ENCODE measurements at regions not wholly inside any gene's neighbourhood (a gene's known extent, or its start where the extent isn't known, plus 50 kb on each side); places are given as distances from the start of the nearest gene placed in this dataset.
"Not testable (repeated sequence)": the region's sequence is repeated elsewhere in the genome, so short reads cannot be mapped to it uniquely, and the experiment has no call there.

DNA sequence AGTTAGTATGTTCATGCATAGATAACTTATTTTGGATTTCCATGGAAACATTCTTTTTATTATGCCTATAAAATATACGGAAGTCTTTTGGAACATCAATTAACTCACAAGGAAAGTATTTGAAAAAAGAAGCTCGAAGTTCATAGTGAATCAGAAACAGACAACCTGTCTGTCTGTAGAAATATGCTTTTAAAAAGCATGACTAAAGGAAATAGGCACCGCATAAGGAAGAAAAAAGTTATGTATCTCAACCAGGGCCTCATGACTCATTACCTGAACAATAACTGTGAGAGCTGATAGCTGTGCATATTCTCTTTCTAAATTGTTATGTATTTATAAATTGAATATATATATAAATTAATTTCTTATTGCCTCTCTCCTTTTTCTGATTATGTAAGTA, 324.1 kb downstream of the TLL1 start:
- Histone ChIP-seq H3K4me1 (ENCODE audit: insufficient read depth) (no peaks in the 10 kb centered on the region), H3K9me3 (ENCODE audit: low read depth) (no peaks in the 10 kb centered on the region), H3K27ac (no peak overlapping the region), H3K36me3 (ENCODE audit: low read depth) (no peaks in the 10 kb centered on the region), H3K9ac (no peak overlapping the region), H2AFZ (no peak overlapping the region), H3K4me3 (no peak overlapping the region), H3K4me2 (ENCODE audit: unreplicated experiment) (no peak overlapping the region), H3F3A (ENCODE audit: insufficient read depth) (no peaks in the 10 kb centered on the region), H4K20me1 (ENCODE audit: insufficient read depth) (no peaks in the 10 kb centered on the region), H3K79me2 (ENCODE audit: insufficient read depth) (no peaks in the 10 kb centered on the region), H3K27me3 (replicated peaks; ENCODE audit: insufficient read depth) (no peaks in the 10 kb centered on the region), H3K9me2 (ENCODE audit: insufficient read depth) (no peaks in the 10 kb centered on the region)
- TF ChIP-seq EZH2phosphoT487 (IDR thresholded peaks at IDR 0.05; ENCODE audit: insufficient read depth, low read depth) (no peak), EZH2 (IDR thresholded peaks at IDR 0.05; ENCODE audit: insufficient read depth, poor library complexity, severe bottlenecking) (no peak)
- in situ Hi-C loops (cut with MboI), result no loop called here
- DNase-seq, result no peak
- WGBS, 2 experiments (ENCODE audit: low coverage in 1 of 2, low lambda C conversion rate in 2 of 2, missing lambda C conversion rate in 2 of 2), result 33 to 40% methylated on average over 3 of the region's 3 CpGs

- Histone ChIP-seq H3K27me3 (replicated peaks; ENCODE audit: insufficient read depth) (no peaks in the 10 kb centered on the region), H3K27ac (no peak overlapping the region), H4K20me1 (ENCODE audit: insufficient read depth) (no peaks in the 10 kb centered on the region), H3K9ac (no peak overlapping the region), H3K9me2 (ENCODE audit: insufficient read depth) (no peaks in the 10 kb centered on the region), H3K4me1 (ENCODE audit: insufficient read depth) (no peaks in the 10 kb centered on the region), H3K79me2 (ENCODE audit: insufficient read depth) (no peaks in the 10 kb centered on the region), H3K9me3 (ENCODE audit: low read depth) (no peaks in the 10 kb centered on the region), H3K4me2 (ENCODE audit: unreplicated experiment) (no peak overlapping the region), H3K36me3 (ENCODE audit: low read depth) (no peaks in the 10 kb centered on the region), H3K4me3 (no peak overlapping the region), H3F3A (ENCODE audit: insufficient read depth) (no peaks in the 10 kb centered on the region), H2AFZ (no peak overlapping the region)
- TF ChIP-seq EZH2phosphoT487 (IDR thresholded peaks at IDR 0.05; ENCODE audit: insufficient read depth, low read depth) (no peak), EZH2 (IDR thresholded peaks at IDR 0.05; ENCODE audit: insufficient read depth, poor library complexity, severe bottlenecking) (no peak)
- 39 to 48% methylated on average over 6 of the region's 6 CpGs for WGBS, 2 experiments (ENCODE audit: low coverage in 1 of 2, low lambda C conversion rate in 2 of 2, missing lambda C conversion rate in 2 of 2)
- in situ Hi-C loops (cut with MboI), result no loop called here
- no peak for DNase-seq
Observed at GRCh38 chr4:166198041-166198440, 325.0 kb downstream of the TLL1 start.

DNA sequence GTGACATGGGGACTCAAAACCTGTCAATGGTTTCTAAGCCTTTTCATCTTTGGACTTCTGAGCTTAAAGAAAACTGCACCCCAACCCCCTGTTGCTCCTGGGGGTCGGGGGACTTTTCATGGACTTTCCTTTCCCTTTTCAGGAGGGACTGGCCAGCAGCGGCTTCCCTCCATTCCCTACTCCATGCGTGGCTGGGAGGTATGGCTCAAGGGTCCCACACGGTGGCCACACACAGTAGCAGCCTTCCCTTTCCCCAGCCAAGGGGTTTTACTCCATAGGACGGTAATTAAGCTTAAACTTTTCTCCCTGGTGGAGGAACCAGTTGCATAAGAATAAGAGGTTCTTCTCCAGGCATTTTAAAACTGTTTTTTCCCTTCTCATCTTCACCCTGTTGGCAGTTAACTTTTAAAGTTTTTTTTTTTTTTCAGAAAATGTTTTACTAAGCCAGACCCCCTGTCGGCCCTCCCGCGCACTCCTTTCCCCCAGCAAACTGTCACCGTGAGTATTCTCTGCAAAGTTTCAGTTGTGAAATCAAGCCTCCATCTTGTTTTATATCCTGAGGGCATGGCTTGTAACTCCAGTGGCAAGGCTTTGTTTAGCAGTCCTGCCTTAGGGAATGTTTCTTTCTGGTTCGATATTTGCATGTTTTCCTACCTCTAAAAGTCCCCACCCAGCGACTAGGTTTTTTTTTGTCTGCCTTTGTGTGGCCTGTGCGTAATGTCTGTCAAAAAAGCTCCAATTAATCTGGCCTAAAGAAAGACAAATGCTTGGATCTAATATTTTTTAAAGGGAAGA, 325.7 kb downstream of the TLL1 start:
- Histone ChIP-seq H3F3A (ENCODE audit: insufficient read depth) (no peaks in the 10 kb centered on the region), H2AFZ (no peak overlapping the region), H3K4me3 (no peak overlapping the region), H3K4me2 (ENCODE audit: unreplicated experiment) (no peak overlapping the region), H3K4me1 (ENCODE audit: insufficient read depth) (no peaks in the 10 kb centered on the region), H3K9me2 (ENCODE audit: insufficient read depth) (no peaks in the 10 kb centered on the region), H3K9ac (no peak overlapping the region), H3K27ac (no peak overlapping the region), H3K9me3 (ENCODE audit: low read depth) (no peaks in the 10 kb centered on the region), H4K20me1 (ENCODE audit: insufficient read depth) (no peaks in the 10 kb centered on the region), H3K27me3 (replicated peaks; ENCODE audit: insufficient read depth) (no peaks in the 10 kb centered on the region), H3K36me3 (ENCODE audit: low read depth) (no peaks in the 10 kb centered on the region), H3K79me2 (ENCODE audit: insufficient read depth) (no peaks in the 10 kb centered on the region)
- TF ChIP-seq EZH2phosphoT487 (IDR thresholded peaks at IDR 0.05; ENCODE audit: insufficient read depth, low read depth) (no peak), EZH2 (IDR thresholded peaks at IDR 0.05; ENCODE audit: insufficient read depth, poor library complexity, severe bottlenecking) (no peak)
- no peak for DNase-seq
- in situ Hi-C loops (cut with MboI), result no loop called here
- 34 to 37% methylated on average over 12 of the region's 12 CpGs for WGBS, 2 experiments (ENCODE audit: low coverage in 1 of 2, low lambda C conversion rate in 2 of 2, missing lambda C conversion rate in 2 of 2)

- TF ChIP-seq EZH2phosphoT487 (IDR thresholded peaks at IDR 0.05; ENCODE audit: insufficient read depth, low read depth) (no peak), EZH2 (IDR thresholded peaks at IDR 0.05; ENCODE audit: insufficient read depth, poor library complexity, severe bottlenecking) (no peak)
- H4K20me1 ChIP-seq (ENCODE audit: insufficient read depth), result no peaks in the 10 kb centered on the region
- H2AFZ ChIP-seq, result no peak overlapping the region
- whole genome bisulfite sequencing, 2 experiments (ENCODE audit: low coverage in 1 of 2, low lambda C conversion rate in 2 of 2, missing lambda C conversion rate in 2 of 2), result 29 to 31% methylated on average over 4 of the region's 4 CpGs
- H3K27me3 ChIP-seq (replicated peaks; ENCODE audit: insufficient read depth), result no peaks in the 10 kb centered on the region
- in situ Hi-C loops (cut with MboI), result no loop called here
- H3K9ac ChIP-seq, result no peak overlapping the region
- H3K4me3 ChIP-seq, result no peak overlapping the region
- no peaks in the 10 kb centered on the region for H3K4me1 ChIP-seq (ENCODE audit: insufficient read depth)
- no peaks in the 10 kb centered on the region for H3K9me2 ChIP-seq (ENCODE audit: insufficient read depth)
- H3F3A ChIP-seq (ENCODE audit: insufficient read depth), result no peaks in the 10 kb centered on the region
- DNase-seq, result no peak
- no peak overlapping the region for H3K4me2 ChIP-seq (ENCODE audit: unreplicated experiment)
- H3K27ac ChIP-seq, result no peak overlapping the region
- H3K9me3 ChIP-seq (ENCODE audit: low read depth), result no peaks in the 10 kb centered on the region
- H3K36me3 ChIP-seq (ENCODE audit: low read depth), result no peaks in the 10 kb centered on the region
- H3K79me2 ChIP-seq (ENCODE audit: insufficient read depth), result no peaks in the 10 kb centered on the region
Observed at GRCh38 chr4:166202991-166203390, 330.0 kb downstream of the TLL1 start.

DNA sequence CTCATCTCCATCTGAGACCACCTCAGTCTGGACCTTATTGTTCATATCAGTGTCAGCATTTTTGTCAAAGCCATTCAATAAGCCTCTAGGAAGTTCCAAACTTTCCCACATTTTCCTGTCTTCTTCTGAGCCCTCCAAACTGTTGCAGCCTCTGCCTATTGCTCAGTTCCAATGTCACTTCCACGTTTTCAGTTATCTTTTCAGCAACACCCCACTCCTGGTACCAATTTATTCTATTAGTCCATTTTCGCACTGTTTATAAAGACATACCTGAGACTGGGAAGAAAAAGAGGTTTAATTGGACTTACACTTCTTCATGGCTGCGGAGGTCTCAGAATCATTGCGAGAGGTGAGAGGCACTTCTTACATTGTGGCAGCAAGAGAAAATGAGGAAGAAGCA, 339.3 kb downstream of the TLL1 start:
- H3K9me2 ChIP-seq (ENCODE audit: insufficient read depth); H3K36me3 ChIP-seq (ENCODE audit: low read depth); H3K4me3 ChIP-seq; H3K79me2 ChIP-seq (ENCODE audit: insufficient read depth); H3K4me1 ChIP-seq (ENCODE audit: insufficient read depth); H3K9ac ChIP-seq; H3F3A ChIP-seq (ENCODE audit: insufficient read depth); H2AFZ ChIP-seq; in situ Hi-C loops (cut with MboI); H3K4me2 ChIP-seq (ENCODE audit: unreplicated experiment); H3K27me3 ChIP-seq (replicated peaks; ENCODE audit: insufficient read depth); H3K27ac ChIP-seq; H4K20me1 ChIP-seq (ENCODE audit: insufficient read depth); DNase-seq; H3K9me3 ChIP-seq (ENCODE audit: low read depth): not testable (repeated sequence)
- 27 to 40% methylated on average over 4 of the region's 4 CpGs for WGBS, 2 experiments (ENCODE audit: low coverage in 1 of 2, low lambda C conversion rate in 2 of 2, missing lambda C conversion rate in 2 of 2)

All from GM23248 (cell line).